GM10266 (cell line): ENCODE measurements at regions not wholly inside any gene's neighbourhood (a gene's known extent, or its start where the extent isn't known, plus 50 kb on each side); places are given as distances from the start of the nearest gene placed in this dataset.

Source experiments
- DNase-seq: peaks from one replicate; pipeline ENCODE4 v3.0.0; 2012; ENCODE audit errors: extremely low spot score
- CTCF ChIP-seq: IDR thresholded peaks from 2 replicates; pipeline ENCODE4 v1.5.1; 2012; ENCODE audit warnings: mild to moderate bottlenecking, low read depth; ENCODE audit not compliant: control insufficient read depth, insufficient read depth; ENCODE audit errors: missing control alignments

- TF ChIP-seq CTCF = no peak
- DNase-seq = no peak
These were observed 334.0 kb downstream of the TBC1D4 start for GRCh38 chr13:75147946-75148345.

- no peak for DNase-seq
- no peak for TF ChIP-seq CTCF
These were observed 335.5 kb downstream of the TBC1D4 start for GRCh38 chr13:75146436-75146835.

GRCh38 chr13:75145927-75146326 lies 336.0 kb downstream of the TBC1D4 start:
- no peak for DNase-seq
- TF ChIP-seq CTCF = no peak

- TF ChIP-seq CTCF = no peak
- no peak for DNase-seq
These were observed 342.7 kb downstream of the TBC1D4 start for GRCh38 chr13:75139291-75139690.

- DNase-seq = no peak
- TF ChIP-seq CTCF = no peak
These were observed 343.9 kb downstream of the TBC1D4 start for GRCh38 chr13:75137911-75138571.

GRCh38 chr13:75136151-75136550 lies 345.8 kb downstream of the TBC1D4 start:
- no peak for TF ChIP-seq CTCF
- no peak for DNase-seq

GRCh38 chr13:75135325-75135825 lies 346.6 kb downstream of the TBC1D4 start:
- DNase-seq = no peak
- no peak for TF ChIP-seq CTCF
